K562 (cell line): ENCODE measurements at regions not wholly inside any gene's neighbourhood (a gene's known extent, or its start where the extent isn't known, plus 50 kb on each side); places are given as distances from the start of the nearest gene placed in this dataset.

Experiments used
- ATAC-seq: fragments of 200-7000 bp; cut with Tn5 transposase; 3 replicates; pipeline ENCODE4 v1.9.1; 2020; ENCODE audit warnings: moderate library complexity
- BruUV-seq: library from RNA; stranded (reverse); fragments of 400-500 nt; replicated peaks from 2 replicates; lab custom pipeline; 2021; lab: Mats Ljungman, UMichigan
- CTCF ChIA-PET: fragments of 300-600 bp; formaldehyde crosslinking; extraction: SDS; loops from one replicate; lab custom pipeline; 2021; ENCODE audit warnings: low intra/inter-chr PET ratio; lab: Yijun Ruan, JAX
- POLR2A ChIA-PET: fragments of 300-600, 350-650 bp; sonication (Branson Sonifier 250); formaldehyde crosslinking; extraction: SDS; loops from one replicate; lab custom pipeline; 2021; ENCODE audit warnings: antibody characterized with exemption, inconsistent platforms; lab: Yijun Ruan, JAX
- DNase-seq, 4 experiments: peaks; one replicate each; pipeline versions ENCODE4 v3.0.0 to v3.0.0-alpha.2; 2011 to 2018; ENCODE audit warnings: low spot score in 3 of 4, mixed read lengths in 3 of 4; ENCODE audit errors: extremely low read depth in 1 of 4
- FAIRE-seq: peaks from 2 replicates; lab custom pipeline; 2011; peaks lifted over from hg19 to GRCh38; lab: Jason Lieb, UNC
- H2AFZ ChIP-seq: 2 replicates; pipeline ENCODE4 v1.6.0; 2011; ENCODE audit warnings: low read depth, low read length, control low read depth, inconsistent platforms
- H3K27ac ChIP-seq: fragments of 200-600 bp; 3 replicates; pipeline ENCODE4 v1.8.0; 2011; ENCODE audit warnings: low read depth, mild to moderate bottlenecking, control low read depth, inconsistent platforms, low read length, moderate library complexity, mixed read lengths; ENCODE audit errors: extremely low read depth
- H3K27me3 ChIP-seq, 2 experiments: fragments of 300-600 bp in 1 of 2; 2 replicates in 1 of 2; 3 replicates in 1 of 2; pipeline versions ENCODE4 v1.6.0 to v1.8.0; 2011; ENCODE audit warnings: inconsistent platforms in 2 of 2, low read length in 2 of 2, mild to moderate bottlenecking in 1 of 2, mixed read lengths in 1 of 2, moderate library complexity in 1 of 2; ENCODE audit not compliant: control insufficient read depth in 2 of 2, insufficient read depth in 2 of 2
- H3K36me3 ChIP-seq: fragments of 300-600 bp; 3 replicates; pipeline ENCODE4 v1.8.0; 2011; ENCODE audit warnings: mild to moderate bottlenecking, low read length, inconsistent platforms; ENCODE audit not compliant: control insufficient read depth, insufficient read depth
- H3K4me1 ChIP-seq, 2 experiments: fragments of 200-600 bp in 1 of 2; replicated peaks in 1 of 2; 2 replicates in 1 of 2; 3 replicates in 1 of 2; pipeline versions ENCODE4 v1.5.1 to v1.8.0; 2011; ENCODE audit warnings: inconsistent platforms in 2 of 2, low read length in 2 of 2, mild to moderate bottlenecking in 1 of 2, mixed read lengths in 1 of 2, moderate library complexity in 1 of 2; ENCODE audit not compliant: control insufficient read depth in 2 of 2, insufficient read depth in 2 of 2
- H3K4me2 ChIP-seq: 2 replicates; pipeline ENCODE4 v1.6.1; 2011; ENCODE audit warnings: low read length, control low read depth, inconsistent platforms, mixed read lengths; ENCODE audit not compliant: insufficient read depth
- H3K4me3 ChIP-seq: fragments of 200-600 bp; sonication (generic), shearing (Covaris generic); 2 replicates; pipeline ENCODE4 v1.5.1; 2016; ENCODE audit warnings: control low read depth, inconsistent platforms
- H3K79me2 ChIP-seq: fragments of 200-600 bp; 3 replicates; pipeline ENCODE4 v1.8.0; 2011; ENCODE audit warnings: low read length, inconsistent platforms; ENCODE audit not compliant: control insufficient read depth, insufficient read depth
- H3K9ac ChIP-seq, 2 experiments: 2 replicates each; pipeline versions ENCODE4 v1.6.0 to v1.6.1; 2011; ENCODE audit warnings: low read depth in 2 of 2, low read length in 2 of 2, control low read depth in 1 of 2, inconsistent platforms in 1 of 2, mild to moderate bottlenecking in 1 of 2, mixed read lengths in 1 of 2; ENCODE audit not compliant: insufficient read depth in 1 of 2
- H3K9me1 ChIP-seq: one replicate; pipeline ENCODE4 v1.6.0; 2011; ENCODE audit warnings: inconsistent platforms, mild to moderate bottlenecking, low read length, moderate library complexity; ENCODE audit not compliant: control insufficient read depth, insufficient read depth
- H3K9me3 ChIP-seq: replicated peaks from 2 replicates; pipeline ENCODE4 v1.5.1; 2011; ENCODE audit warnings: low read depth, low read length, inconsistent platforms; ENCODE audit not compliant: control insufficient read depth, insufficient read depth
- H4K20me1 ChIP-seq: replicated peaks from 2 replicates; pipeline ENCODE4 v1.6.1; 2011; ENCODE audit warnings: low read length, inconsistent platforms, mixed read lengths; ENCODE audit not compliant: control insufficient read depth, insufficient read depth
- COPS2 ChIP-seq: fragments of 450-650 bp; conservative IDR thresholded peaks from 2 replicates; pipeline ENCODE4 v1.6.1; 2016; ENCODE audit warnings: mild to moderate bottlenecking, moderate library complexity
- FOXK1 ChIP-seq: sonication (generic); formaldehyde crosslinking; IDR thresholded peaks from 2 replicates; pipeline ENCODE4 v1.8.0; 2022; ENCODE audit warnings: missing genetic modification reagents, mild to moderate bottlenecking, borderline replicate concordance
- HDGF ChIP-seq: fragments of 450-650 bp; IDR thresholded peaks from 2 replicates; pipeline ENCODE4 v1.6.1; 2016
- HNRNPH1 ChIP-seq: fragments of 200-400 bp; formaldehyde crosslinking; optimal IDR thresholded peaks from 2 replicates; pipeline ENCODE3; 2017; ENCODE audit warnings: low read depth, mild to moderate bottlenecking, low read length, moderate library complexity
- MCM2 ChIP-seq: fragments of 450-650 bp; IDR thresholded peaks from 2 replicates; pipeline ENCODE4 v1.6.1; 2017; ENCODE audit warnings: low read depth, mild to moderate bottlenecking
- SETDB1 ChIP-seq: IDR thresholded peaks from one replicate; pipeline ENCODE4 v1.6.1; 2012; ENCODE audit warnings: low read length, control low read depth, inconsistent platforms
- TEAD2 ChIP-seq: fragments of 450-650 bp; IDR thresholded peaks from 2 replicates; pipeline ENCODE4 v1.6.1; 2016; ENCODE audit warnings: missing genetic modification characterization, control low read depth, missing compliant biosample characterization
- ZNF699 ChIP-seq: fragments of 250-450 bp; sonication (Bioruptor Pico); IDR thresholded peaks from 2 replicates; pipeline ENCODE4 v1.8.0; 2021; ENCODE audit warnings: mild to moderate bottlenecking, moderate library complexity; ENCODE audit not compliant: insufficient replicate concordance
- WGBS: fragments of 100-300 bp; shearing (Covaris generic); methylation state at CpG from one replicate; pipeline ENCODE4 v1.1.6; 2016; ENCODE audit warnings: low coverage, mixed read lengths; ENCODE audit not compliant: insufficient coverage; ENCODE audit errors: missing lambda C conversion rate; 5-methylcytosine and 5-hydroxymethylcytosine counted together
- in situ Hi-C: fragments of 300-500 bp; cut with MboI; formaldehyde crosslinking; loops from 4 replicates; pipeline ENCODE4 v1.15.0; 2018; ENCODE audit warnings: inconsistent platforms, mixed read lengths
- intact Hi-C: fragments of 100-400 bp; cut with micrococcal nuclease; formaldehyde crosslinking; loops from 2 replicates; pipeline ENCODE4 v1.14.2; 2022
- TF ChIP-seq, protein P1 (sequence below): fragments of 250-450 bp; sonication (Bioruptor Pico); IDR thresholded peaks from 2 replicates; pipeline ENCODE4 v1.5.0; 2021

DNA sequence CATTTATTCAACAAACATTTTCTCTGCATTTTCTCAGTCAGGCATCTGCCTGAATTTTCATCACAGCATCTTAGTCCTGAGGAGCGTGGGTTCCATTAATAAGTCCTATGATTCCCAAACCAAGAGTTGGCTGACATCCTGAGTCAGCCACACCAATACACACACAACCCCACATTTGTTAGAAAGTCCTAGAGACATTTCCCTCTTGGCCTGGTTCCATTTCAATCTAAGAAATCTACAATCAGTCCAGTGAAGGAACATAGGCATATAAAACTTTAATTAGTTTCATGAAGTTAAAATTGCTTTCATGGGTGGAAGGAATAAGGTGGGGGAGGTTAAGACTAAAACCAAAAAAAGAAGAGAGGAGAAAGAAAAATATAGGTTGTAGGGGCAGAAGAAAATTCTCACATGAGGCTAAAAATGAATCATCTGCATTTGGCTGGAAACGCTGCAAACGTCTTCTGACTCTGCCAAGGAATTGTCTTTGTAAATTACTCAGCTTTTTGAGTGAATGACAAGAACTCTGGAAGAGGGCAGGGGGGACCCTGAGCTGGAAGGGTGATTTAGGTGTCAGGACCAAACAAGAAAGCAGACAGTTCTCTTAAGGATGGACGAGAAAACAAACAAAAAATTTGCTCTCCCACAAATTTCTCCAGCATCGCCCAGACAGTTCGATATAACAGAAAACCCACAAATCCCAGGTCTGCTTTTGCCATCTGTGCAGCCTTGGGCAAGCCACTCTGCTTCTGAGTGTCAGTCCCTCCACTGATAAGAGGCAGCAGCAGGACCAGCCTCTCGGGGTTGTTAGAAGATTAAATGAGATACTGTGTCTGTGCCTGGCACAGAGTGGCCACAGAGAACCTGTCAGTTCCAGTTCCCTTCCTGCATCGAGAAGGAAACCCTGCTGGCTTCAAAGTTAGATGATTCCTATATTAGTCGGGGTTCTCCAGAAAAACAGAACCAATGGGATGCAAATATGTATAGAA, 289.7 kb downstream of the CDK5RAP2 start:
- CTCF ChIA-PET: no interaction called here
- H3K4me3 ChIP-seq: no peak overlapping the region
- TF ChIP-seq, protein P1, sequence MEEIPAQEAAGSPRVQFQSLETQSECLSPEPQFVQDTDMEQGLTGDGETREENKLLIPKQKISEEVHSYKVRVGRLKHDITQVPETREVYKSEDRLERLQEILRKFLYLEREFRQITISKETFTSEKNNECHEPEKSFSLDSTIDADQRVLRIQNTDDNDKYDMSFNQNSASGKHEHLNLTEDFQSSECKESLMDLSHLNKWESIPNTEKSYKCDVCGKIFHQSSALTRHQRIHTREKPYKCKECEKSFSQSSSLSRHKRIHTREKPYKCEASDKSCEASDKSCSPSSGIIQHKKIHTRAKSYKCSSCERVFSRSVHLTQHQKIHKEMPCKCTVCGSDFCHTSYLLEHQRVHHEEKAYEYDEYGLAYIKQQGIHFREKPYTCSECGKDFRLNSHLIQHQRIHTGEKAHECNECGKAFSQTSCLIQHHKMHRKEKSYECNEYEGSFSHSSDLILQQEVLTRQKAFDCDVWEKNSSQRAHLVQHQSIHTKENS (CRISPR knock-in tag): no peak
- TF ChIP-seq SETDB1 (no peak), HDGF (no peak), ZNF699 (CRISPR knock-in tag) (no peak), COPS2 (no peak), TEAD2 (tag) (no peak), MCM2 (no peak), FOXK1 (CRISPR knock-in tag) (no peak), HNRNPH1 (no peak)
- TF ChIP-seq, all 486 proteins: peak for 0
- H3K9me3 ChIP-seq: no peaks in the 10 kb centered on the region
- H3K4me1 ChIP-seq: no peaks in the 10 kb centered on the region
- H3K79me2 ChIP-seq: no peaks in the 10 kb centered on the region
- H3K27me3 ChIP-seq: no peaks in the 10 kb centered on the region
- in situ Hi-C loops (no loop called here), intact Hi-C loops (no loop called here)
- H3K4me2 ChIP-seq: no peak overlapping the region
- ATAC-seq: no peak
- BruUV-seq: no TSS peak
- no peak overlapping the region for H2AFZ ChIP-seq
- no peak overlapping the region for H3K27ac ChIP-seq
- FAIRE-seq: no peak
- WGBS: 0% methylated on average over 9 of the region's 9 CpGs
- H3K36me3 ChIP-seq: no peaks in the 10 kb centered on the region
- no peaks in the 10 kb centered on the region for H4K20me1 ChIP-seq
- H3K9ac ChIP-seq: no peak overlapping the region
- DNase-seq: no peak
- H3K9me1 ChIP-seq: no peaks in the 10 kb centered on the region
- POLR2A ChIA-PET: no interaction called here
